Mucosa of descending colon (tissue), 3 donors: ENCODE measurements at regions not wholly inside any gene's neighbourhood (a gene's known extent, or its start where the extent isn't known, plus 50 kb on each side); places are given as distances from the start of the nearest gene placed in this dataset.

Source experiments
- ATAC-seq: fragments of 200-7000 bp; cut with Tn5 transposase; one replicate; pipeline ENCODE4 v1.9.1; 2020; ENCODE audit warnings: mild to moderate bottlenecking, moderate library complexity
- DNase-seq, 3 donors: peaks; one replicate each; pipeline ENCODE4 v3.0.0-alpha.2; 2020
- H3K36me3 ChIP-seq: fragments of 200-600 bp; one replicate; pipeline ENCODE4 v1.8.0; 2021; ENCODE audit warnings: low read depth, mild to moderate bottlenecking
- H3K4me1 ChIP-seq: fragments of 200-600 bp; one replicate; pipeline ENCODE4 v1.8.0; 2021; ENCODE audit warnings: low read depth, mild to moderate bottlenecking
- H3K4me3 ChIP-seq: fragments of 200-600 bp; one replicate; pipeline ENCODE4 v1.8.0; 2021; ENCODE audit warnings: mild to moderate bottlenecking
- H3K9me3 ChIP-seq: fragments of 200-600 bp; one replicate; pipeline ENCODE4 v1.8.0; 2021; ENCODE audit warnings: mild to moderate bottlenecking
- intact Hi-C, 2 donors: fragments of 100-400 bp; cut with DNase I in 1 of 2; cut with micrococcal nuclease in 1 of 2; formaldehyde crosslinking; loops; one replicate each; pipeline versions ENCODE4 v1.11.0 to v1.11.1; 2022; cut with DNase I, micrococcal nuclease
- TF ChIP-seq, protein P1 (sequence below): fragments of 200-600 bp; IDR thresholded peaks from one replicate; pipeline ENCODE4 v1.8.0; 2022; ENCODE audit warnings: antibody characterized with exemption, mild to moderate bottlenecking
- donor health status: DM: no; HTN: no; CAD: no; lungs with moderate emphysema.
- donor health status: DM: no; HTN: no; CAD: no.
- donor health status: DM: no; HTN: yes; CAD: no.

DNA sequence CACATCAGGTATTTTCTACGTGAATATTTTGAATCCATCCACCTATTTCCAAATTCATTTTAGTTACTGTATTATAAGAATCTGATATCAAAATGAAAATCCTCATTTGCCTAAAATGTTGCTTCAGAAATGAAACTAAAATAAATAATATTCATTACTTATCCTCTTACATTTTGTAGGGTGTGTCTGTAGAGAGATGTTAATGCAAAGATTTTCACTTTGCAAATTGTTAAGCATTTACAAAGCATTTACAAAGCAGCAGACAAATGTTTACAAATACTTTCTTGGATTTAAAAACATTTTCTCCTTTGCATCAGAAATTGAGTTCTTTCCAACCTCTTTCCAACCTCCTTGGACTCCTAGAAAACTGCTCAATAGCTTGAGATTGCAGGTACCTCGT is 360.0 kb upstream of the DCN start:
- Histone ChIP-seq H3K4me1 (no peaks in the 10 kb centered on the region), H3K36me3 (no peaks in the 10 kb centered on the region), H3K4me3 (no peak overlapping the region), H3K9me3 (no peaks in the 10 kb centered on the region)
- intact Hi-C loops: no loop called here
- DNase-seq (no peak), ATAC-seq (no peak)
- TF ChIP-seq, protein P1, sequence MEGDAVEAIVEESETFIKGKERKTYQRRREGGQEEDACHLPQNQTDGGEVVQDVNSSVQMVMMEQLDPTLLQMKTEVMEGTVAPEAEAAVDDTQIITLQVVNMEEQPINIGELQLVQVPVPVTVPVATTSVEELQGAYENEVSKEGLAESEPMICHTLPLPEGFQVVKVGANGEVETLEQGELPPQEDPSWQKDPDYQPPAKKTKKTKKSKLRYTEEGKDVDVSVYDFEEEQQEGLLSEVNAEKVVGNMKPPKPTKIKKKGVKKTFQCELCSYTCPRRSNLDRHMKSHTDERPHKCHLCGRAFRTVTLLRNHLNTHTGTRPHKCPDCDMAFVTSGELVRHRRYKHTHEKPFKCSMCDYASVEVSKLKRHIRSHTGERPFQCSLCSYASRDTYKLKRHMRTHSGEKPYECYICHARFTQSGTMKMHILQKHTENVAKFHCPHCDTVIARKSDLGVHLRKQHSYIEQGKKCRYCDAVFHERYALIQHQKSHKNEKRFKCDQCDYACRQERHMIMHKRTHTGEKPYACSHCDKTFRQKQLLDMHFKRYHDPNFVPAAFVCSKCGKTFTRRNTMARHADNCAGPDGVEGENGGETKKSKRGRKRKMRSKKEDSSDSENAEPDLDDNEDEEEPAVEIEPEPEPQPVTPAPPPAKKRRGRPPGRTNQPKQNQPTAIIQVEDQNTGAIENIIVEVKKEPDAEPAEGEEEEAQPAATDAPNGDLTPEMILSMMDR: no peak

DNA sequence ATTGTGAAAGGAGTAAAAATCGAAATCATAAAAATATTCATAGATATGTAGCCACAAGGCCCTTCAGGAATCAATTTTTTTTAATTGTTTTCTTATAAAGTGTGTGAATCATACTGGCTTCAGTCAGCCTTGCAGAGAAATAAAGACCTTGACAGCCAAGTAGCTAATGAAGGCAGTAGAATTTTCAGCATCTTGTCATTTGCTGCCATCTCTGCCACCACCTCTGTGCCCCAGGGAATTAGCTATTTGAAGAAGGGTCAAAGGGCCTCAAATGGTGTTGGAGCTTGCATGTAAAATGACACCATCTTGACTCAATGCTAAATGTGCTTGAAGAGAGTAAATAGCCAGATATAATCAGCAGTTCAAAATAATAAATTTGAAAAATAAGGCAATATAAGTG is 359.4 kb upstream of the DCN start:
- no peaks in the 10 kb centered on the region for H3K9me3 ChIP-seq
- ATAC-seq: no peak
- TF ChIP-seq, protein P1: no peak

DNA sequence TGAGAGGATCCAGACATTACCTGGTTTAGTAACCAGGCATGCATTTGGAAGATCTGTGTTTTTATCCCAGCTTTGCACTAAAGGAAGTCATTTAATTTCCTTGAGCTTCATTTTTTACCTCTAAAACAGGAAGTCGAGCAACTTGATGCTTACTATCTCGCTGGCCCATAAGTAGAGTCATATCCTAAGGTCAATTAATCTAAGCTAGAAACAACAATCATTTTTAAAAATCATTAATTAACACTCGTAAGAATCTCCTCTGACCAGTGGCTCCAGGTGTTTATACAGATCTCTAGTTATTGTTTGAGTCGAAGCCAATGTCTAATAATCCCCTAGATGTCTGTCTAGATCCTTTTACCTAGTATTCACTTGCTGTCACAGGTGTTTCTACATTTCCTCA is 355.8 kb upstream of the DCN start:
- TF ChIP-seq, protein P1: no peak

More for the DNA sequence above, 359.4 kb upstream of the DCN start:
- intact Hi-C loops: no loop called here
- Histone ChIP-seq H3K4me3 (no peak overlapping the region), H3K36me3 (no peaks in the 10 kb centered on the region), H3K4me1 (no peaks in the 10 kb centered on the region)
- no peak for DNase-seq

DNA sequence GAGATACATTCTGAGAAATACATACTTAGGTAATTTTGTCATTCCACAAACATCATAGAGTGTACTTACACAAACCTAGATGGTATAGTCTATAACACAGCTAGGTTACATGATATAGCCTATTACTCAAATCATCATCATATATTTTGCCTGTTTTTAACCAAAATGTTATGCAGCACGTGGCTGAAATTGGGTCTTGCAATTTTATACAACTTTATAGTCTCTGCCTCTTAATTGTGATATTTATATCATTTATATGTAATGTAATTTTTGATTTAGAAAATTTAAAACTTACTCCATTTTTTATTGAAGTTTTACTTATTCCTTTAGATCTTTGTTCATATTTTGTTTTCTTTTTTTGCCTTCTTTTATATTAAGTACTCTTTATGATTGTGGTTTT is 350.7 kb upstream of the DCN start:
- Histone ChIP-seq H3K9me3 (peaks cover 10% of the 10 kb centered on the region), H3K36me3 (no peaks in the 10 kb centered on the region), H3K4me1 (no peaks in the 10 kb centered on the region), H3K4me3 (no peak overlapping the region)
- intact Hi-C loops: no loop called here
- DNase-seq (no peak), ATAC-seq (no peak)
- TF ChIP-seq, protein P1: no peak

More for the DNA sequence above, 355.8 kb upstream of the DCN start:
- no peak overlapping the region for H3K4me3 ChIP-seq
- peaks cover 2% of the 10 kb centered on the region for H3K9me3 ChIP-seq
- no peaks in the 10 kb centered on the region for H3K36me3 ChIP-seq
- DNase-seq (no peak), ATAC-seq (no peak)
- intact Hi-C loops: no loop called here
- no peaks in the 10 kb centered on the region for H3K4me1 ChIP-seq

DNA sequence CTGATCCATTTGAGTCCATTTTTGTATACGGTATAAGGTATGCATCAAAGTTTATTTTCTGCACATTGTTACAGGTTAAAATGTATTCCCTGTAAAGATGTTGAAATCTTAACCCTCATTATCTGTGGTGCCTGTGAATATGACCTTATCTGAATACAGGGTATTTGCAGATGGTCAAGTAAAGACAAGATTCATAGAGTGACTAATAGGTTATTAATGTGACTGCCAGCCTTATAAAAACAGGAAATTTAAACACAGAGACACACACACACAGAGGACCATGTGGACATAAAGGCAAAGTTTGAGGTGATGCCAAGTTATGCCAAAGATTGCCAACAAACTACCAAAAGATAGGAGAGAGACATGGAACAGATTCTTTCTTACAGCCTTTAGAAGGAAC is 347.2 kb upstream of the DCN start:
- DNase-seq (no peak), ATAC-seq (no peak)
- intact Hi-C loops: no loop called here
- Histone ChIP-seq H3K4me1 (no peaks in the 10 kb centered on the region), H3K36me3 (no peaks in the 10 kb centered on the region), H3K4me3 (no peak overlapping the region), H3K9me3 (peaks cover 10% of the 10 kb centered on the region)
- TF ChIP-seq, protein P1: no peak

DNA sequence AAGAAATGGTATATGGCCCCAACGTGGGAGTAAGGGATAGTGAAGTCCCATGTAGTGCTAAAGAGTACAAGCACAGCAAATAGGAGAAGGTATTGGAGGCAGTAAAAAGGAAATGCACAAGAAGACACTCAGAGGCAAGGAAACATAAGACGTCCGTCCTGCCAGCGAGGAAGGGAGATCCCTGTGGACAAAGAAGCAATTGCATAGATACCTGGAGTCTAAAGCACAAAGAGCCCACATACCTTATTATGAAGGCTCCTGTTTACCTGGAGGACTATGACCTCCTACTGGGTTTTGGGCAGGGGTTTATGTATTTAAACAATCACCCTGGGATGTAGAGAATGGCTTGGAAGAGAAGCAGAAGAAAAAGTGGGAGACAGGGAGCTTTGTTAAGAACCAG is 341.2 kb upstream of the DCN start:
- TF ChIP-seq, protein P1: no peak
- no peak for ATAC-seq
- intact Hi-C loops: no loop called here

More for the DNA sequence above, 341.2 kb upstream of the DCN start:
- H3K36me3 ChIP-seq: no peaks in the 10 kb centered on the region
- DNase-seq: no peak
- no peak overlapping the region for H3K4me3 ChIP-seq
- H3K9me3 ChIP-seq: no peaks in the 10 kb centered on the region
- H3K4me1 ChIP-seq: no peaks in the 10 kb centered on the region
